ENCODE measurements at regions not wholly inside any gene's neighbourhood (a gene's known extent, or its start where the extent isn't known, plus 50 kb on each side); places are given as distances from the start of the nearest gene placed in this dataset.

DNA sequence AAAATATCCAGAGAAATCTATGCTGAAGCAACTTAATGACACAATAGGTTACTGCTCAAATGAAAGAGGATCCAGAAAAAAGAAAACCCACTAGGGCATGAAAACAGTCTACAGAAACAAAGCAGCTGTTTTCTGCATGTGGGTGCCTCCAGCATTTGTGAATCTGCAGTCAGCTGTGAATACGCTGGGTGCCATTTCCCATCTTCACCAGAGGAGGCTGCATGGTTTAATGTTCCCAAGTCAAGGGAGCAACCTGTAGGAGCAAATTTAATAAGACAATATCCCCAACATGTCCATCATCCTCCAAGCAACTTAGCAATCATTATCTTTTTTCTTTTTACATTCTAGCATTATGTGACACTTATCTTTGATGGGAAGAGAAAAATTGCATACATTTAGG is 396.6 kb downstream of the BRINP2 start:
- no peak for DNase-seq

GRCh38 chr1:177566495-177566894 is 395.7 kb downstream of the BRINP2 start:
- no peak for DNase-seq

DNA sequence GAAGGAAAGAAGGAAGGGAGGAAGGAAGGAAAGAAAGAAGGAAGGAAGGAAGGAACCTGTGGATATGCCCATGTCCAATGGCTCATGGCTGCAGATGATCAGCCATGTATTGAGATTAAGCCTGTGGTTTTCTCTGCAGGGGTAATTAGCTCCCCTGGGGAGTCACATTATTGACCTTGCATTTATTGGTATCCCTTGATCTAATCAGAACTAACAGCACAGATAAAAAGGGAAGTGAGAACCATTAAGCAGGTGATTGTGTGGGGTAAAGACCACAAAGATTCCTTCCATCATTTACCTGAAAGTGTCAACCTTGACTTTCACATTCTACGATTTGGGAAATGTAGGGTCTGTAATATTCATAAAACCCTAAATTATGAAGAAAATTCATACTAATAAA is 390.7 kb downstream of the BRINP2 start:
- DNase-seq: no peak

GRCh38 chr1:177558372-177558771 is 387.6 kb downstream of the BRINP2 start:
- DNase-seq: no peak

DNA sequence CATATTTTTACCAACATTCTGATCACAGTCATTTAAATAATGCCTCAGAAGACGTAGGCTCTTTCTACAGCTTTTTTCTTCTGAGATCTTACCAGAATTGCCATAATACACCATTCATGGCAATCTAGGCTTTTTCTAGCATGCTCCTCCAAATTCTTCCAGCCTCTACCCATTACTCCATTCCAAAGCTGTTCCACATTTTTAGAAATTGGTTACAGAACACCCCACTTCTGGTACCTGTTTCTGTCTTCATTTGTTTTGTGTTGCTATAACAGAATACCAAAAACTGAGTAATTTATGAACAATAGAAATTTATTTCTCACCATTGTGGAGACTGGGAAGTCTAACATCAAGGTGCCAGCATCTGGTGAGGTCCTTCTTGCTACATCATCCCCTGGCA is 385.4 kb downstream of the BRINP2 start:
- no peak for DNase-seq

DNA sequence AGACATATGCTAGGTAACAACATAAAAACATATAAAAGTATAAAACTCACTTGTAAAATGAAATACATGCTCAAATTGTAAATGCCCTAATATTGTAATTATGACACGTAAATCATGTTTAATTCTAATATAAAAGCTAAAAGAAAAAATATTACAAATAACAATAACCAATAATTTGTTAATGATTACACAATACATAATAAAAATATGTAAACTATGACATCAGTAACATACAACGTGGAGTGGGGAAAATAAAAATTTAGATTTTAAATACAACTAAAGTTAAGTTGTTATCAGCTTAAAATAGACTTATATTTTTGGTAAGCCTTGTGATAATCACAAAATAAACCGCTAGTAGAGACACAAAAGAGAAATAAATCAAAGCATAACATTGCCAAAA is 376.4 kb downstream of the BRINP2 start:
- no peak for DNase-seq

DNA sequence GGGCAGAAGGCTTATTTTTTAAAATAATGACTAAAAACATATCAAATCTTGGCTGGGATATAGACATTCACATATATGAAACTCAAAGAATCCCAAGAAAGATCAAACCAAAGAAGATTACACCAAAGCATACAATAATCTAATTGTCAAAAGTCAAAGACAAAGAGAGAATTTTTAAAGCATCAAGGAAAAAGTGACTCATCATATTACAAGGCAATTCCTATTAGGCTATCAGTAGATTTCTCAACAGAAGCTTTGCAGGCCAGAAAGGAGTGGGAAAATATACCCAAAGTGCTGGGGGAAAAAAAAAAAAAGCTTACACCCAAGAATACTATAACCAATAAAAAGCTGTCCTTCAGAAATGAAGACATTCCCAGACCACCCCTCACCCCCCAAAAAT is 375.6 kb downstream of the BRINP2 start:
- DNase-seq: no peak

DNA sequence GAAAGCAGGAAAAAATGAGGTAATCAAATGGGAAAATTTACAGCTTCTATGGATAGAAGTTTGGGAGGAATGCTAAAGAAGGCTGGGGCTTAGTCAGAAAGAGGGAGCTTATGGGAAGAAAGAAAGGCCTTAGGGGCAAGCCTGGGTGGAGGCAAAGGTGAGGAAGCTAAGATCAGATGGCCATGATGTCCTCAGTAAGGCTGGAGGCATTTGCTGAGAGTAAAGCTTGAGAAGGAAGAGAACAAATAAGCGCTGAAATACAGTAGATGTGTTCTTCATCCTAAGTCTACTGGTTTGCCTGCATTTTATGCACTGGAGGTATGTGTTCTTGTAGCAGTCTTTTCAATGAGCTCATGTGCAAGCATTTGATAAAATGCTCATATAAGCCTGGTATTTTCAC is 355.4 kb downstream of the BRINP2 start:
- no peak for DNase-seq

GRCh38 chr1:177525176-177525575 is 354.4 kb downstream of the BRINP2 start:
- DNase-seq: no peak

DNA sequence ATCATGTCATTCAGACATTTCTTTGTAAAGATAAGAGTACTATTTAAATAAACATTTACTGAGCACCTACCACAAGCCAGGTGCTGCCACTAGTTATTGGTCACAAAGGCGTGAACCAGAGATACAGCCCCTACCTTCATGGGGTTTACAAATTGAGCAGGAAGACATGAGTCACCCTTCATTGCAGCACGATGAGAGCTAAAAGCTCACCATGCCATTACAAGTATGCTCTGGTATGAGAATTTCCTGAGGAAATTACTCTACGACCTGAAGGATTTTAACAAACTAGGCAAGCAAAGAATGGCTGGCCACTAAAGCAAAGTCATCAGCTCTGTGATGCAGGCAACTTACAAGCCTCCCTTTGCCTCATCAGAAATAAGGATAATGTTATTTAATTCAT is 346.8 kb downstream of the BRINP2 start:
- no peak for DNase-seq

- DNase-seq: no peak
Measured at GRCh38 chr1:177514207-177514606, 343.4 kb downstream of the BRINP2 start.

DNA sequence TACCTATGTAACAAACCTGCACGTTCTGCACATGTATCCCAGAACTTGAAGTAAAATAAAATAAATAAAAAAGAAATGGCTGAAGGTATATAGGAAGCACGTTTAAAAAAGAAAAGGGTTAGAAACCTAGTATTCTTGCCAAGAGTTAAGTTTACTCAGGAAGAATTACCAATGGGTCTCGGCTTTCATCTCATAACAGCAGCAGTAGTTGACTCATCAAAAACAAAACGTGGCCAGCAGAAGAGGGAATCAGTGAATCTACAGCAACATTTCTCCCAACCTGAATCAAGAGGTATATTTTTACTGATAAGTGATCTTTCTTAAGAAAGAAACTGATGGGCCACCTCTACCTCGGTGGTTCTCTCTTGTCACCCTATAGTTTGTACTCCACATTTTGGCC is 340.3 kb downstream of the BRINP2 start:
- no peak for DNase-seq

- DNase-seq: no peak
Measured at GRCh38 chr1:177505905-177506590, 335.3 kb downstream of the BRINP2 start.

GRCh38 chr1:177495878-177496277 is 325.1 kb downstream of the BRINP2 start:
- DNase-seq: no peak

DNA sequence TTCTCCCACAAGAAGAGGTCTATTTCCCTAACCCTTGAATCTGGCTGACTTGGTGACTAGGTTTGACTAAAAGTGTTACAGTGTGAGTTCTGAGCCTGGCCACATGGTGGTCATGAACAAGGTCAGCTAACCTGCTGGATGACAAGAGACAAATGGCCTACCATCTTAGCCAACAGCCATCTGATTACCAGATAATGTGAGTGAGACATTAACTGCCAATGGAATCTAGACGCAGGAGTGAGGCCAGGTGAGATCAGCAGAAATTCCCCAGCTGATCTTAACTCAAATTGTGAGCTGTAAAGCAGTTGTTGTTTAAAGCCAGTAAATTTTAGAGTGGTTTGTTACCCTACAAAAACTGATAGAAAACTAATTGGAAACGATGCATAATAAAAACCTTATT is 320.0 kb downstream of the BRINP2 start:
- DNase-seq: no peak

GRCh38 chr1:177490036-177490639 is 319.4 kb downstream of the BRINP2 start:
- DNase-seq: no peak

DNA sequence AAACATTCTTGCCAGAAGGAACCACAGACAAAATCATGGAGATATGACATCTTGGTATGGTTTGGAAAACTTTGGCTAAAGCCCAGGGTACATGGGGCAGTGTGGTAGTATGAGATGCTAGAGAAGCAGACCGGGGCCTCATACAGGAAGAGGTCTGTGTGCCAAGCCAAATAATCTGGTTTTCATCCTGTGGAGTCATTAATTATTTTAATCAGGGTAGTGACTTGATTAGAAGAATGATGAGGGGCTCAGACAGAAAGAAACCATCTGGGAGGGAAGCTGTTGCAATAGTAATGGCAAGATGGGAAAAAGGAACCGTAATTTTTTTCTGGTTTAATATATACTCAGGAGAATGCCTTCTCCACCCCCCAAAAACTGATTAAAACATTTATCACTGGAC is 318.0 kb downstream of the BRINP2 start:
- no peak for DNase-seq

DNA sequence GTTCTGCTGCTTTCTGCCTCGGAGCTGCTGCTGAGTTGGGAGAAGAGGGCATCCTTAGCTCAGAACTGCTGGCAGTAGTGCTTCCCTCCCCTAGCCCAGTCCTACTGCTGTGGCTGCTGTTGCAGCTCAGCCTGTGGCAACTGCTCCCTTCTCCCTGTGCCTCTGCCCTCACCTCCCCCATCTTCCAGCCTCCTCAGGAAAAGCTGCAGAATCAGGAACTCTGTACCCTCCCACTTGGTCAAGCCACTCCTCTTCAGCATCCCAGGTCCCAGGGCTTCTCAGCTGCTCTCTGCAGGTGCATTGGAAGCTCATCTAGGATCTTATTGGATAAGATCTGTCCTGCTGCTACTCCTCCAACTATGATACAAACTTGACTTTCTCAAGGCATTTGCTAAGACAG is 316.7 kb downstream of the BRINP2 start:
- DNase-seq: no peak

DNA sequence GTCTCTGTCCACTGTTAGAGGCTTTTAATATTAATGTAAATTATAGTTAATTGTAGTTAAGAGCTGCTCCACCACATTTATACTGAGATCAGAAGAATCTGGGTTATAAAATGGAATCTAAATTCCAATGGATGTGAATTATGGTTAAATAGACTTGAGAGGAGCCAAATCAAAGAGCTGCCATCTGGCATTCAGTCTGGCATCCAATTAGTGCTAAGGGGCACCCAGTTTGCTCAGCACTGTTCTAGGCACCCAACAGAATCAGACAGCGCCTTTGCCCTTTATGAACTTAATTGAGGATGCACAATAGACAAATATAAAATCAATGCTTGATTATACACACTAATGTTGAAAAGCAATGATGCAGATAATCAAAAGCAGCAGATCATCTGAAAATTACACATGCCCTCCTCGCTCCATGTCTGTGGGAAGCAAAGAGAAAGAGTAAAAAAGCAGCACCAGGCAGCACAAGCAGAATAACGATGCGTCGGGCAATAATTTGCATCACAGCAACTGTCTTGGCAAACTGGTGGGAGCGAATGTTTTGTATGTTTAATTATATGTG is 310.1 kb downstream of the BRINP2 start:
- no peak for DNase-seq

GRCh38 chr1:177479600-177479999 is 308.8 kb downstream of the BRINP2 start:
- DNase-seq: no peak

GRCh38 chr1:177476676-177477075 is 305.9 kb downstream of the BRINP2 start:
- DNase-seq: no peak

- DNase-seq: no peak
Measured at GRCh38 chr1:177472567-177472966, 301.8 kb downstream of the BRINP2 start.

GRCh38 chr1:177471244-177471643 is 300.5 kb downstream of the BRINP2 start:
- DNase-seq: no peak

- no peak for DNase-seq
Measured at GRCh38 chr1:177469519-177469918, 298.8 kb downstream of the BRINP2 start.

DNA sequence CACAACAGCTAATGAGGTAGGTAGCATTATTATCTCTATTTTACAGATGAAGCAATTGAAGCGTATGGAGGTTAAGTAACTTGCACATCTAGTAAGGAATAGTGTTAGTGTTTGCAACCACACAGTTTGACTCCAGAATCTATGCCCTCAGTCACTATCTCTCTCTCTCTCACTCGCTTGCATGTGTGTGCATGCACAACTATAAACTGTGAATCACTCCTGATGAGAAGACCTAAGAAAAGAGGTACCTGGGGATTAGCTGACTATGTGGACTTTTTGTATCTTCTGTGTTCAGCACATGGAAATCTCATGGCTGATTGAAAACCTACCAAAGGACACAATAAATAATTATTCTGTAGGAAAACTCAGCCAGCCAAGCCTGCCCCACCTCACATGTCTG is 295.5 kb downstream of the BRINP2 start:
- DNase-seq: no peak

Data from suppressor macrophage treated with lipopolysaccharide for 1 hour (primary cell).